HG03103 (cell line): ENCODE measurements at regions not wholly inside any gene's neighbourhood (a gene's known extent, or its start where the extent isn't known, plus 50 kb on each side); places are given as distances from the start of the nearest gene placed in this dataset.
"Not testable (repeated sequence)": the region's sequence is repeated elsewhere in the genome, so short reads cannot be mapped to it uniquely, and the experiment has no call there.

ENCODE experiments used
- ATAC-seq: cut with Tn5 transposase; IDR thresholded peaks from one replicate; pipeline ENCODE4 v1.9.1; 2021; ENCODE audit warnings: low read depth; ENCODE audit not compliant: unreplicated experiment

- ATAC-seq = no peak
Observed at GRCh38 chr10:78591066-78591465, 477.7 kb upstream of the ZMIZ1 start.

- ATAC-seq = no peak
Observed at GRCh38 chr10:78594559-78595268, 474.1 kb upstream of the ZMIZ1 start.

GRCh38 chr10:78595269-78595619, 473.5 kb upstream of the ZMIZ1 start:
- no peak for ATAC-seq

- no peak for ATAC-seq
Observed at GRCh38 chr10:78596556-78596955, 472.2 kb upstream of the ZMIZ1 start.

GRCh38 chr10:78597796-78598555, 470.8 kb upstream of the ZMIZ1 start:
- no peak for ATAC-seq

GRCh38 chr10:78599122-78599853, 469.5 kb upstream of the ZMIZ1 start:
- ATAC-seq = no peak

- no peak for ATAC-seq
Observed at GRCh38 chr10:78600121-78600665, 468.6 kb upstream of the ZMIZ1 start.

- no peak for ATAC-seq
Observed at GRCh38 chr10:78600740-78601139, 468.0 kb upstream of the ZMIZ1 start.

- ATAC-seq = no peak
Observed at GRCh38 chr10:78602201-78602932, 466.4 kb upstream of the ZMIZ1 start.

GRCh38 chr10:78604286-78604685, 464.5 kb upstream of the ZMIZ1 start:
- no peak for ATAC-seq

GRCh38 chr10:78604721-78605120, 464.0 kb upstream of the ZMIZ1 start:
- ATAC-seq = no peak

- ATAC-seq = no peak
Observed at GRCh38 chr10:78605800-78606350, 462.9 kb upstream of the ZMIZ1 start.

- ATAC-seq = not testable (repeated sequence)
Observed at GRCh38 chr10:78606766-78607165, 462.0 kb upstream of the ZMIZ1 start.

GRCh38 chr10:78609976-78610375, 458.8 kb upstream of the ZMIZ1 start:
- ATAC-seq = no peak

GRCh38 chr10:78613132-78613531, 455.6 kb upstream of the ZMIZ1 start:
- ATAC-seq = no peak

- no peak for ATAC-seq
Observed at GRCh38 chr10:78614267-78614666, 454.5 kb upstream of the ZMIZ1 start.

GRCh38 chr10:78614744-78615143, 454.0 kb upstream of the ZMIZ1 start:
- no peak for ATAC-seq

GRCh38 chr10:78616125-78616695, 452.6 kb upstream of the ZMIZ1 start:
- ATAC-seq = no peak

GRCh38 chr10:78617115-78617514, 451.7 kb upstream of the ZMIZ1 start:
- no peak for ATAC-seq

GRCh38 chr10:78617631-78618030, 451.1 kb upstream of the ZMIZ1 start:
- no peak for ATAC-seq
